ENCODE measurements at regions not wholly inside any gene's neighbourhood (a gene's known extent, or its start where the extent isn't known, plus 50 kb on each side); places are given as distances from the start of the nearest gene placed in this dataset.

DNA sequence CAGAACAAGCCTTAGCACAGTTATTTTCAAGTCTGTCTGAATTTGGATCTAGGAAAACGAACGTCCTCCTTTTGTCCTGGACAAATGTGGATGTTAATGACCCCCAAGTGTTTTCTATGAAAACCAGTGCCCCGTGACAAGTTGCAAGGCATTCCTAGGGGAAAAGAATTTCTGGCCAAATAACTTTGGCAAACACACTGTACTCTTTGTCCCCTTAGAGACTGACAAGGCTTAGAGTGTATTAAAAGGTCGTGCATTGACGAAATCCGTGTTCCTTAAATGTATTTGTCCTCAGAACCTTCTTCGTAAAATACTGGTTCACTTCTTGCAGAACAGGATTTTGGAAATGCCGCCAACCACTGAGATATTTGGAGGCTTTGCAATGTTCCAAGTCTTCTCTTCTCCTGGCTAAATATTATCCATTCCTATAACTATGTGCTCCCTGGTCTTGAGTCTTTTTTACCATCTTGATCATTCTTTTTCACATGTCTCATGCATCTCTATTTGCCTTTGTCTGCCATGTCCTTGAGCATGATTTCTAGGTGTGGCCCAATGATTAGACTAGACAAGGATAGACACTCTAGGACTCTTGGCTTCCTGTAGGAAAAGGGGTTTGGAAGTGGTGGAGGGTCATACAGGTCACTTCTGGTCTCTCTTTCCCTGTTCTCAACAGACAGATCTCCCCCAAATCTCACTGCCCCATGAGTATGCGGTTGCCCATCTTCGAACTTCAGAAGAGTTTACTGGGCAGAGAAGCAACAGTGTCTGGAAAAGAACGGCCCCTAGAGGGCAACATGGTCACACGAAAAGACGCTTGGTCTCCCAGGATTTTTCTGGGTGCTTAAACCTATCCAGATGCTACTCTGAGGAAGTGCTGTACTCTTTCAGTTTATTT lies 117.5 kb downstream of the EDEM1 start:
- FAIRE-seq (no peak), DNase-seq (ENCODE audit: low spot score) (peak; percentile 11)

GRCh38 chr3:5305684-5305989 lies 118.1 kb downstream of the EDEM1 start:
- FAIRE-seq, result no peak

GRCh38 chr3:5309171-5309570 lies 121.7 kb downstream of the EDEM1 start:
- FAIRE-seq, result no peak
- DNase-seq (ENCODE audit: low spot score), result no peak

More at GRCh38 chr3:5305684-5305989, 118.1 kb downstream of the EDEM1 start:
- DNase-seq (ENCODE audit: low spot score), result no peak

DNA sequence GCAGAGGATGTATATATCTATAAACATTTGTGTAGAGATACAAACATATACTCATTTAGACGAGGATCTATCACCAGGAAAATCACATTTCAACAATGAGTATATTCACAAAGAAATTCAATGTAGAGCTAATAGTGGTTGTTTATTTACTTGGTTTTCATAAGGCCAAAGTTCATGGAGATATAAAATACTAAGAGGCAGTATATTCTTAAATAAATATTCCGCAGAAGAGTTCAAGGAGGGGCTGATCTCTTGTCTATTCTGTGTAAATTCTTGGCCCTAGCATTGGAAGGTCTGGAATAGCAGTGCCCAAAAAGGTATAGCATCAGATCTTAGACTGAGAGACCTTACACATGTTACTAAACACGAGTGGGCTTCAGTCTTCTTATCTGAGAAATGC lies 122.1 kb downstream of the EDEM1 start:
- DNase-seq (ENCODE audit: low spot score) (no peak), FAIRE-seq (no peak)

DNA sequence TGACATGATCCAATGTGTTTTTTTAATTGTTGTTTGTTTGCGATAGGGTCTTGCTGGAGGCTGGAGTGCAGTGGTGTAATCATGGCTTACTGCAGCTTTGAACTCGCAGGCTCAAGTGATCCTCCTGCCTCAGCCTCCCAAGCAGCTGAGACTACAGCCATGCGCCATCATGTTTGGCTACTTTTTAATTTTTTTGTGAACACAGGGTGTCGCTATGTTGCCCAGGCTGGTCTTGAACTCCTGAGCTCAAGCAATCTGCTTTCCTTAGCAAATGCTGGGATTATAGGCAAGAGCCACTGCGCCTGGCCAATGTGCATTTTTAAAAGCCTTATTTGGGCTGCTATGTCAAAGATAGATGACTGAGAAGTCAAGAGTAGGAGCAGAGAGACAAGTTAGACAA lies 123.0 kb downstream of the EDEM1 start:
- no peak for DNase-seq (ENCODE audit: low spot score)
- no peak for FAIRE-seq

GRCh38 chr3:5312290-5312689 lies 124.8 kb downstream of the EDEM1 start:
- DNase-seq (ENCODE audit: low spot score), result no peak
- FAIRE-seq, result no peak

DNA sequence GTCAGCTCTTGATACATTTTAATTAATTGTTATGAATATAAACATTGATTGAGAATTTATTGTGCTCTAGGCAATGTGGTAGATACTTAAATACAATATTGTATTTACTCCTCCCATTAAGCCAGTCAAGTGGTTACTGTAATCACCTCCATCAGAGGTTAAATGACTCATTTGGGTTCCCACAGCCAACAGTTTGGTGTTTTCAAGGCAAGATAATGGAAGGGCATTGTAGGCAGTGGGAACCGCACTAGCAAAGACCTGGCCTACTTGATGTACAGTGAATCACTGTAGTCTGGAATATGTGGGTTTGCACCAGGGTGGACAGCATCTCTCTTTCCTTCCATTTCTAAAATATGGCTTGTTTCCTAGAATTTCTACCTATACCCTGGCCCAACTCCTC lies 127.4 kb downstream of the EDEM1 start:
- FAIRE-seq, result no peak
- no peak for DNase-seq (ENCODE audit: low spot score)

DNA sequence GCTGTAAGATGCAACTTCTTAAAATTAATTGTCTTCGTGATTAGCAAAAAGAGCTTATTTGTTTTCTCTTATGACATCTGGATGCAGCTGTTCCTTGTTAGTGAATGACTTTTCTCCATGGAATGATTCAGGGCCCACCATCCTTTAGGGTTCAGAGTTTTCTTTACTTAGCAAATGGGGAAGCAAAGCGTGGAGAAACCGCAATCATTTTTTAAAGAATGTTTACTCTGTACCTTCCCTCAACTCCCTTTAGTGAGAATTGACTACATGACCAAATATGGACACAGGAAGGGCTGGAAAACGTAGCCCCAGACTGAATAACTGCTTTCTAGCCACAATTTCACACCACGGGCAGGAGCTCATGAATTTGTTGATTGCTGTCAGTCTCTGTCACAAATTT lies 130.1 kb downstream of the EDEM1 start:
- no peak for DNase-seq (ENCODE audit: low spot score)
- no peak for FAIRE-seq

GRCh38 chr3:5319454-5319853 lies 131.9 kb downstream of the EDEM1 start:
- FAIRE-seq, result no peak

GRCh38 chr3:5321666-5322340 lies 134.3 kb downstream of the EDEM1 start:
- DNase-seq (ENCODE audit: low spot score), result no peak

More at GRCh38 chr3:5319454-5319853, 131.9 kb downstream of the EDEM1 start:
- DNase-seq (ENCODE audit: low spot score), result no peak

DNA sequence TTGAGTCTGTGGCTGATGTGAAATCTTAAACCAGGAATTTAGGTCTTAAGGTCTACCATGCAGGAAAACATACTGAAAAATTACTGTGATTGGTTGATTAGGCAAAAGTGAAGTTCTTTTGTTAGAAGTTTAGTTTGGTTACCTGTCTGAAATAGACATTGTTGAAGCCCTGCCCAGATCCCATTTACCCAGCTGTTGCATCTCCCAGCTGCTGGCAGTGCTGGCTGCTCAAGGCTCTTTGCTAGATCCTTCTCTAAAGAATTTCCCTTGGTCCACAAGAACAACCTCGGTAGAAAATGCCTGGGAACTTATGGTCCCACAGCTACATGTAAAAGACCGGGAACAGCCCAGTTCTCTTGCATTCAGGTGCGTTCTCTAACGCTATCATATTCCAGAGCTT lies 137.3 kb downstream of the EDEM1 start:
- DNase-seq (ENCODE audit: low spot score) (no peak), FAIRE-seq (no peak)

More at GRCh38 chr3:5321666-5322340, 134.3 kb downstream of the EDEM1 start:
- FAIRE-seq, result no peak

DNA sequence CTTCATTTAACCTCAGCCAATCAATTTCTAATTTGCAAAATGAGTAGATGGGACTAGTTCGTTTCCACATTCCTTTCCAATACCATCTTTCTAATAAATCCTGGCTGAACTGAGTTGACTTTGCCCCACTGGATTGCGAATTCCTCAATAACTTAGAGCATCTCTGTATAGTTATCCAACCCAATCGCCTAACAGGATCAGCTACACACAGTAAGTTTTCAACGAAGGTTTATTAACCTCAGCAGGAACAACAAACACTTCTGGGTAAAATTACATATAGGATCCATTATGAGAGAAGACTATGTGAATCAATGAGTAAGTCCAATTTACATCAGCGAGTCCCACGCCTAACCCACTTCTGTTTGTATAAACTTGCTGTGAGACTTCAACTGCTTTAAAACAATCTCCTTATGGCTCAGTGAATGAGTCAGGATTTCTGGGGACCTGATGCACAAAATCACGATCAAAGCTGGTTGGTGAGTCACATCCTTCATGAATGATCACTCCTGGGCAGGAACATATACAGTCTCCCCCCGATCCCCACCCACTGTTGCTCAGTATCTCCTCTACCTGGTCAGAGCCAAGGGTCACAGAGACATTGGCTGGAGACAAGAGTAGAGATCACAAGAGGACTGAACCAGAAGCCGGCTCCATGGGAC lies 142.8 kb downstream of the EDEM1 start:
- no peak for DNase-seq (ENCODE audit: low spot score)
- no peak for FAIRE-seq

DNA sequence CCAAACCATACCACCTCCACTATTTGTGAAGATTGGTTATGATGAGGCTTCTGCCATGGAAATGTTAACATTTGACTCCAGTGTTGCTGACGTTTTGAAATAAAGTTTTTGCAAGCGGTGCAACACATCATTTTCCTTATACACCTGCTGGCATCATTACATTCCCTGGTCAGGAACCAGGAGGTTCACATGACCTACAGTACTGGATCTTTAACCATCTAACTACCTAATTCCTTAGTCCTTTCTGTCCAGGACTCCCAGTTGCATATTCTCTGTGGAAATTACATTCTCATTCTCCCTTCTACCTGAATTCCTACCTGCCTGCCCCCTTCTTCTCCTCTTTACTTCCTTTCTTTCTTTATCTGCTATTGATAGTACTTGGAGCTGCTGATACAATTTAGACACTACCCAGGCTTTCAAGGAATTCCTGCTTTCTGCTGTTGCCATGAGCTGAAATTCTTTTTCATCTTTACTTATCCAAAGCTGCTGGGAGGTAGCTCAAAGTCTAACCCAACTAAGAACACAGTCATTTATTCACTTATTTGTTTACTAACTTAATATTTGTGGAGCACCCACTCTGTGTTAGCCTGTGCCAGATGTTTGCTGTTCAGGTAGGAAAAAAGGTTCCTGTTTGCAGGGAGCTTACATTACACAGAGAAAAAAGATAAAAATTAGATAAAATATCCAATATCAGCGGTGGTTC lies 144.2 kb downstream of the EDEM1 start:
- FAIRE-seq, result no peak

GRCh38 chr3:5332270-5332956 lies 144.9 kb downstream of the EDEM1 start:
- DNase-seq (ENCODE audit: low spot score) (no peak), FAIRE-seq (no peak)

More for the DNA sequence above, 144.2 kb downstream of the EDEM1 start:
- no peak for DNase-seq (ENCODE audit: low spot score)

GRCh38 chr3:5339967-5340535 lies 152.5 kb downstream of the EDEM1 start:
- FAIRE-seq (no peak), DNase-seq (ENCODE audit: low spot score) (no peak)

- FAIRE-seq (no peak), DNase-seq (ENCODE audit: low spot score) (no peak)
Observed at GRCh38 chr3:5341610-5342009, 154.1 kb downstream of the EDEM1 start.

DNA sequence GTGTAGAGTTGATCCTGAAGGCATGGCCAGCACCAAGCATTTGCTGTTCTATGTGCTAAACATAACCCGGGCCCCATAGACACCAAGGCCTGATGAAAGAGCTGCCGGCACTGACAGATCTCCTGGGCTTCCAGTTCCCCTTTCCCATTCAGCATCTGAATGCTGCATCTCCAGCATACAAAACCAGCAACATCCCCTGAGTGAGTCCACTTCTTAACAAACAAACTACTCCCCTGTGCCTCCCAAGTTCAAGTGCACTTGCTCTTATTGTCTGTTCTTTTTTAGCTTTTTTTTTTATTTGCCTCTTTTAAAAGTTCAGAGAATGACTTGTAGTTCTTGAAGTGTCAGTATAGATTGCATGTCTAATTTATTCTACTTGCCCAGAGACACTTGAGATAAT lies 156.0 kb downstream of the EDEM1 start:
- DNase-seq (ENCODE audit: low spot score) (no peak), FAIRE-seq (no peak)

- DNase-seq (ENCODE audit: low spot score) (no peak), FAIRE-seq (no peak)
Observed at GRCh38 chr3:5344707-5345106, 157.2 kb downstream of the EDEM1 start.

- FAIRE-seq (no peak), DNase-seq (ENCODE audit: low spot score) (no peak)
Observed at GRCh38 chr3:5347486-5347885, 160.0 kb downstream of the EDEM1 start.

- no peak for DNase-seq (ENCODE audit: low spot score)
- no peak for FAIRE-seq
Observed at GRCh38 chr3:5348229-5348902, 160.9 kb downstream of the EDEM1 start.
